Left ventricle myocardium superior (tissue), 1 donor: ENCODE measurements at regions not wholly inside any gene's neighbourhood (a gene's known extent, or its start where the extent isn't known, plus 50 kb on each side); places are given as distances from the start of the nearest gene placed in this dataset.
"Not testable (repeated sequence)": the region's sequence is repeated elsewhere in the genome, so short reads cannot be mapped to it uniquely, and the experiment has no call there.

Source experiments
- ATAC-seq: fragments of 200-7000 bp; cut with Tn5 transposase; one replicate; pipeline ENCODE4 v1.9.1; 2020; ENCODE audit warnings: mild to moderate bottlenecking, moderate library complexity
- DNase-seq: peaks from one replicate; pipeline ENCODE4 v3.0.0-alpha.2; 2020
- intact Hi-C: fragments of 100-400 bp; cut with micrococcal nuclease; formaldehyde crosslinking; loops from one replicate; pipeline ENCODE4 v1.11.0; 2022
- donor health status: DM: no; HTN: yes; CAD: no; lungs with severe emphysema.

GRCh38 chr3:34862456-34862855 is 776.9 kb upstream of the ARPP21 start:
- no peak for ATAC-seq
- intact Hi-C loops: loop anchor here (5.0 kb wide), 1 partner anchor 925 kb away; no protein-coding TSS in a partner anchor
- DNase-seq: no peak

GRCh38 chr3:34863485-34863884 is 775.8 kb upstream of the ARPP21 start:
- intact Hi-C loops: loop anchor here (5.0 kb wide), 1 partner anchor 924 kb away; no protein-coding TSS in a partner anchor
- ATAC-seq: no peak
- DNase-seq: no peak

- no peak for DNase-seq
- no peak for ATAC-seq
- intact Hi-C loops: loop anchor here (5.0 kb wide), 1 partner anchor 923 kb away; no protein-coding TSS in a partner anchor
These were observed 775.3 kb upstream of the ARPP21 start for GRCh38 chr3:34864011-34864410.

- intact Hi-C loops: no loop called here
- DNase-seq (no peak), ATAC-seq (no peak)
These were observed 774.0 kb upstream of the ARPP21 start for GRCh38 chr3:34865346-34865745.

- ATAC-seq: no peak
- intact Hi-C loops: no loop called here
These were observed 770.4 kb upstream of the ARPP21 start for GRCh38 chr3:34868935-34869334.

GRCh38 chr3:34869696-34870095 is 769.6 kb upstream of the ARPP21 start:
- ATAC-seq (no peak), DNase-seq (no peak)
- intact Hi-C loops: no loop called here

More at GRCh38 chr3:34868935-34869334, 770.4 kb upstream of the ARPP21 start:
- no peak for DNase-seq

GRCh38 chr3:34872406-34872805 is 766.9 kb upstream of the ARPP21 start:
- ATAC-seq (no peak), DNase-seq (no peak)

GRCh38 chr3:34876997-34877396 is 762.3 kb upstream of the ARPP21 start:
- ATAC-seq: no peak
- intact Hi-C loops: no loop called here
- no peak for DNase-seq

More at GRCh38 chr3:34872406-34872805, 766.9 kb upstream of the ARPP21 start:
- intact Hi-C loops: no loop called here

GRCh38 chr3:34878488-34878887 is 760.8 kb upstream of the ARPP21 start:
- DNase-seq (no peak), ATAC-seq (no peak)
- intact Hi-C loops: no loop called here

GRCh38 chr3:34881026-34881425 is 758.3 kb upstream of the ARPP21 start:
- DNase-seq: no peak
- no peak for ATAC-seq

GRCh38 chr3:34882764-34883163 is 756.6 kb upstream of the ARPP21 start:
- intact Hi-C loops: no loop called here
- DNase-seq: no peak
- no peak for ATAC-seq

More at GRCh38 chr3:34881026-34881425, 758.3 kb upstream of the ARPP21 start:
- intact Hi-C loops: no loop called here

- ATAC-seq: no peak
- intact Hi-C loops: no loop called here
These were observed 755.3 kb upstream of the ARPP21 start for GRCh38 chr3:34884007-34884406.

GRCh38 chr3:34886443-34886842 is 752.9 kb upstream of the ARPP21 start:
- intact Hi-C loops: no loop called here
- ATAC-seq: no peak

More at GRCh38 chr3:34884007-34884406, 755.3 kb upstream of the ARPP21 start:
- DNase-seq: no peak

GRCh38 chr3:34889641-34890040 is 749.7 kb upstream of the ARPP21 start:
- DNase-seq (no peak), ATAC-seq (peak; percentile 74)
- intact Hi-C loops: no loop called here

More at GRCh38 chr3:34886443-34886842, 752.9 kb upstream of the ARPP21 start:
- no peak for DNase-seq

GRCh38 chr3:34890247-34890646 is 749.1 kb upstream of the ARPP21 start:
- ATAC-seq: no peak
- no peak for DNase-seq
- intact Hi-C loops: no loop called here

GRCh38 chr3:34891941-34892340 is 747.4 kb upstream of the ARPP21 start:
- intact Hi-C loops: no loop called here
- DNase-seq: no peak
- ATAC-seq: no peak

GRCh38 chr3:34895841-34896240 is 743.5 kb upstream of the ARPP21 start:
- no peak for ATAC-seq
- no peak for DNase-seq
- intact Hi-C loops: no loop called here

- DNase-seq, ATAC-seq, intact Hi-C loops: not testable (repeated sequence)
These were observed 729.6 kb upstream of the ARPP21 start for GRCh38 chr3:34909679-34910078.

GRCh38 chr3:34919025-34919424 is 720.3 kb upstream of the ARPP21 start:
- intact Hi-C loops: no loop called here
- DNase-seq: no peak
- no peak for ATAC-seq

- no peak for DNase-seq
- intact Hi-C loops: no loop called here
- ATAC-seq: no peak
These were observed 718.5 kb upstream of the ARPP21 start for GRCh38 chr3:34920806-34921205.

GRCh38 chr3:34924961-34925360 is 714.4 kb upstream of the ARPP21 start:
- no peak for ATAC-seq
- intact Hi-C loops: no loop called here
- DNase-seq: no peak

- intact Hi-C loops: no loop called here
- ATAC-seq (no peak), DNase-seq (no peak)
These were observed 713.5 kb upstream of the ARPP21 start for GRCh38 chr3:34925851-34926250.
